GM23338 (cell line): ENCODE measurements at regions not wholly inside any gene's neighbourhood (a gene's known extent, or its start where the extent isn't known, plus 50 kb on each side); places are given as distances from the start of the nearest gene placed in this dataset.

ENCODE experiments used
- CREB1 ChIP-seq: fragments of 250-450 bp; sonication (Bioruptor Pico); IDR thresholded peaks from 2 replicates; pipeline ENCODE4 v1.5.0; 2020; ENCODE audit warnings: low read depth, mild to moderate bottlenecking, moderate library complexity
- EZH2 ChIP-seq: fragments of 200-600 bp; sonication (generic); IDR thresholded peaks from one replicate; pipeline ENCODE4 v1.8.0; 2017; ENCODE audit warnings: antibody characterized with exemption, mild to moderate bottlenecking, low read depth; ENCODE audit not compliant: unreplicated experiment
- EZH2phosphoT487 ChIP-seq: fragments of 200-600 bp; sonication (generic); IDR thresholded peaks from one replicate; pipeline ENCODE4 v1.8.1; 2018; ENCODE audit warnings: antibody characterized with exemption; ENCODE audit not compliant: unreplicated experiment
- JUNB ChIP-seq: IDR thresholded peaks from one replicate; pipeline ENCODE4 v1.6.1; 2016; ENCODE audit warnings: antibody characterized with exemption; ENCODE audit not compliant: unreplicated experiment
- NANOG ChIP-seq: IDR thresholded peaks from 2 replicates; pipeline ENCODE4 v1.6.1; 2016; ENCODE audit warnings: antibody characterized with exemption, borderline replicate concordance
- POLR2AphosphoS5 ChIP-seq: IDR thresholded peaks from 2 replicates; pipeline ENCODE4 v1.6.1; 2016; ENCODE audit warnings: antibody characterized with exemption, low read depth
- REST ChIP-seq: IDR thresholded peaks from one replicate; pipeline ENCODE4 v1.6.1; 2018; ENCODE audit warnings: antibody characterized with exemption; ENCODE audit not compliant: unreplicated experiment
- STAT1 ChIP-seq: IDR thresholded peaks from one replicate; pipeline ENCODE4 v1.6.1; 2016; ENCODE audit warnings: antibody characterized with exemption; ENCODE audit not compliant: unreplicated experiment
- ZNF114 ChIP-seq: fragments of 250-450 bp; sonication (Bioruptor Pico); IDR thresholded peaks from 2 replicates; pipeline ENCODE4 v1.5.0; 2020; ENCODE audit warnings: mild to moderate bottlenecking, moderate library complexity
- TF ChIP-seq, protein P1 (sequence below), 2 experiments: fragments of 200-600 bp in 1 of 2; sonication (generic) in 1 of 2; conservative IDR thresholded peaks; 2 replicates each; pipeline versions ENCODE4 v1.5.1 to v1.6.1; 2016 to 2017; ENCODE audit warnings: antibody characterized with exemption in 2 of 2, low read depth in 2 of 2, mild to moderate bottlenecking in 2 of 2, moderate library complexity in 1 of 2
- TF ChIP-seq, protein P2 (sequence below): IDR thresholded peaks from 2 replicates; pipeline ENCODE4 v1.6.1; 2016; ENCODE audit warnings: antibody characterized with exemption

DNA sequence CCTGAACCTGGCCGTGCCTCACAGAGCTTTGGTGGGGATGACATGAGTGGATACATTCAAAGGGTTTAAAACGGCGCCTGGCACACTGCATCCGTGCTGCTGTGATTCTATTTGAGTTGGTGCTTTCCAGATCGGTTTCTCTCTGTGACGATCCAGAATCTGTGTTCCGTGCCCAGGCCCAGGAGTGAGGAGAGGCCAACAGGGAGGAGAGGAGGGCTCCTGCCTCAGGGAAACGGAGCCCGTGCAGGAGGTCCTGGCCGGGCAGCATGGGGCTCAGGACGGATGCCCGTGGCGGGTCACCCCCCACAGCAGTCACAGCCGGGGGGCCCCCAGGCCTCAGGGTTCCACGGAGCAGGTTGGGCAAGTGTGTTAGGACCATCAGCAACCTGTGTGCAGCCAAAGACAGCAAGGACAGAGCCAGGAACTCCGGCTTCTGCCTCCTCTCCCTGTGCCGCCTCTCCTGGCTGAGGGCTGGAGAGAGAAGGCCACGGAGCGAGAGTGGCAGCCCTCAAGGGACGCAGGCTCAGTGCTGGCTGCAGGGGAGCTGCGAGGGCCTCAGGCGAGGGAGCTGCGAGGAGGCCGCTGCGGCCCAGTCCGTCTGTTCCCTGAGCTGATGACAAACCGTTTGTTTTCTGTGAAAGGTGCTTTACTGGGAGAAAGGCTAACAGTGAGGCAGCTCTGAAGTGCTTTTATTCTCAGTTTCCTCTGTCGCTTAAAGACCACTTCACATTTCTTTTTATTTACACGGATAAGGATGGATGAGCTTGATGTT lies 99.3 kb downstream of the METRNL start:
- TF ChIP-seq POLR2AphosphoS5 = no peak
- no peak for TF ChIP-seq EZH2
- TF ChIP-seq, protein P1, sequence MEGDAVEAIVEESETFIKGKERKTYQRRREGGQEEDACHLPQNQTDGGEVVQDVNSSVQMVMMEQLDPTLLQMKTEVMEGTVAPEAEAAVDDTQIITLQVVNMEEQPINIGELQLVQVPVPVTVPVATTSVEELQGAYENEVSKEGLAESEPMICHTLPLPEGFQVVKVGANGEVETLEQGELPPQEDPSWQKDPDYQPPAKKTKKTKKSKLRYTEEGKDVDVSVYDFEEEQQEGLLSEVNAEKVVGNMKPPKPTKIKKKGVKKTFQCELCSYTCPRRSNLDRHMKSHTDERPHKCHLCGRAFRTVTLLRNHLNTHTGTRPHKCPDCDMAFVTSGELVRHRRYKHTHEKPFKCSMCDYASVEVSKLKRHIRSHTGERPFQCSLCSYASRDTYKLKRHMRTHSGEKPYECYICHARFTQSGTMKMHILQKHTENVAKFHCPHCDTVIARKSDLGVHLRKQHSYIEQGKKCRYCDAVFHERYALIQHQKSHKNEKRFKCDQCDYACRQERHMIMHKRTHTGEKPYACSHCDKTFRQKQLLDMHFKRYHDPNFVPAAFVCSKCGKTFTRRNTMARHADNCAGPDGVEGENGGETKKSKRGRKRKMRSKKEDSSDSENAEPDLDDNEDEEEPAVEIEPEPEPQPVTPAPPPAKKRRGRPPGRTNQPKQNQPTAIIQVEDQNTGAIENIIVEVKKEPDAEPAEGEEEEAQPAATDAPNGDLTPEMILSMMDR (conservative IDR thresholded peaks at IDR 0.05; ENCODE audit: low read depth in 2 of 2) = no peak
- TF ChIP-seq, protein P2, sequence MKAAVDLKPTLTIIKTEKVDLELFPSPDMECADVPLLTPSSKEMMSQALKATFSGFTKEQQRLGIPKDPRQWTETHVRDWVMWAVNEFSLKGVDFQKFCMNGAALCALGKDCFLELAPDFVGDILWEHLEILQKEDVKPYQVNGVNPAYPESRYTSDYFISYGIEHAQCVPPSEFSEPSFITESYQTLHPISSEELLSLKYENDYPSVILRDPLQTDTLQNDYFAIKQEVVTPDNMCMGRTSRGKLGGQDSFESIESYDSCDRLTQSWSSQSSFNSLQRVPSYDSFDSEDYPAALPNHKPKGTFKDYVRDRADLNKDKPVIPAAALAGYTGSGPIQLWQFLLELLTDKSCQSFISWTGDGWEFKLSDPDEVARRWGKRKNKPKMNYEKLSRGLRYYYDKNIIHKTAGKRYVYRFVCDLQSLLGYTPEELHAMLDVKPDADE = no peak
- TF ChIP-seq REST = no peak
- TF ChIP-seq EZH2phosphoT487 = no peak
- TF ChIP-seq STAT1 = no peak
- no peak for TF ChIP-seq ZNF114 (CRISPR knock-in tag)
- no peak for TF ChIP-seq NANOG
- TF ChIP-seq CREB1 (CRISPR knock-in tag) = no peak
- no peak for TF ChIP-seq JUNB
